ENCODE measurements at regions not wholly inside any gene's neighbourhood (a gene's known extent, or its start where the extent isn't known, plus 50 kb on each side); places are given as distances from the start of the nearest gene placed in this dataset.

GRCh38 chr6:104575536-104575935, 284.2 kb downstream of the HACE1 start:
- no peak for DNase-seq (ENCODE audit: low read depth in 1 of 2, low spot score in 1 of 2)

- no peak for DNase-seq (ENCODE audit: low read depth in 1 of 2, low spot score in 1 of 2)
Measured at GRCh38 chr6:104574135-104574750, 285.5 kb downstream of the HACE1 start.

- DNase-seq (ENCODE audit: low read depth in 1 of 2, low spot score in 1 of 2): no peak
Measured at GRCh38 chr6:104573350-104573749, 286.4 kb downstream of the HACE1 start.

- DNase-seq (ENCODE audit: low read depth in 1 of 2, low spot score in 1 of 2): no peak
Measured at GRCh38 chr6:104572901-104573300, 286.8 kb downstream of the HACE1 start.

- DNase-seq (ENCODE audit: low read depth in 1 of 2, low spot score in 1 of 2): no peak
Measured at GRCh38 chr6:104566411-104566810, 293.3 kb downstream of the HACE1 start.

GRCh38 chr6:104563306-104563705, 296.4 kb downstream of the HACE1 start:
- DNase-seq (ENCODE audit: low read depth in 1 of 2, low spot score in 1 of 2): no peak

- DNase-seq (ENCODE audit: low read depth in 1 of 2, low spot score in 1 of 2): no peak
Measured at GRCh38 chr6:104559435-104560202, 300.1 kb downstream of the HACE1 start.

GRCh38 chr6:104558746-104559145, 301.0 kb downstream of the HACE1 start:
- DNase-seq (ENCODE audit: low read depth in 1 of 2, low spot score in 1 of 2): no peak

GRCh38 chr6:104548297-104548696, 311.4 kb downstream of the HACE1 start:
- no peak for DNase-seq (ENCODE audit: low read depth in 1 of 2, low spot score in 1 of 2)

GRCh38 chr6:104541411-104541810, 318.3 kb downstream of the HACE1 start:
- DNase-seq (ENCODE audit: low read depth in 1 of 2, low spot score in 1 of 2): no peak

- no peak for DNase-seq (ENCODE audit: low read depth in 1 of 2, low spot score in 1 of 2)
Measured at GRCh38 chr6:104540743-104541142, 319.0 kb downstream of the HACE1 start.

- no peak for DNase-seq (ENCODE audit: low read depth in 1 of 2, low spot score in 1 of 2)
Measured at GRCh38 chr6:104539173-104539572, 320.5 kb downstream of the HACE1 start.

GRCh38 chr6:104537872-104538271, 321.8 kb downstream of the HACE1 start:
- no peak for DNase-seq (ENCODE audit: low read depth in 1 of 2, low spot score in 1 of 2)

- DNase-seq (ENCODE audit: low read depth in 1 of 2, low spot score in 1 of 2): no peak
Measured at GRCh38 chr6:104537180-104537579, 322.5 kb downstream of the HACE1 start.

GRCh38 chr6:104532462-104532861, 327.3 kb downstream of the HACE1 start:
- DNase-seq (ENCODE audit: low read depth in 1 of 2, low spot score in 1 of 2): no peak

- no peak for DNase-seq (ENCODE audit: low read depth in 1 of 2, low spot score in 1 of 2)
Measured at GRCh38 chr6:104531646-104532045, 328.1 kb downstream of the HACE1 start.

GRCh38 chr6:104527761-104528415, 331.8 kb downstream of the HACE1 start:
- DNase-seq (ENCODE audit: low read depth in 1 of 2, low spot score in 1 of 2): no peak

- no peak for DNase-seq (ENCODE audit: low read depth in 1 of 2, low spot score in 1 of 2)
Measured at GRCh38 chr6:104527311-104527710, 332.4 kb downstream of the HACE1 start.

- no peak for DNase-seq (ENCODE audit: low read depth in 1 of 2, low spot score in 1 of 2)
Measured at GRCh38 chr6:104526376-104526775, 333.3 kb downstream of the HACE1 start.

GRCh38 chr6:104525677-104526322, 333.9 kb downstream of the HACE1 start:
- peak; percentile 30 to 68 for DNase-seq (ENCODE audit: low read depth in 1 of 2, low spot score in 1 of 2)

- DNase-seq (ENCODE audit: low read depth in 1 of 2, low spot score in 1 of 2): no peak
Measured at GRCh38 chr6:104522533-104522932, 337.2 kb downstream of the HACE1 start.

GRCh38 chr6:104521176-104521575, 338.5 kb downstream of the HACE1 start:
- no peak for DNase-seq (ENCODE audit: low read depth in 1 of 2, low spot score in 1 of 2)
